Renal cortex interstitium (tissue), 11 donors: ENCODE measurements at regions not wholly inside any gene's neighbourhood (a gene's known extent, or its start where the extent isn't known, plus 50 kb on each side); places are given as distances from the start of the nearest gene placed in this dataset.
"Not testable (repeated sequence)": the region's sequence is repeated elsewhere in the genome, so short reads cannot be mapped to it uniquely, and the experiment has no call there.

Experiments used
- DNase-seq, 11 donors: peaks; one replicate each; pipeline ENCODE4 v3.0.0-alpha.2; 2013; ENCODE audit warnings: low read depth in 9 of 11, low spot score in 4 of 11; ENCODE audit errors: extremely low read depth in 1 of 11

- DNase-seq = not testable (repeated sequence)
These were observed 194.1 kb downstream of the BANP start for GRCh38 chr16:88145376-88145775.

- not testable (repeated sequence) for DNase-seq
These were observed 194.7 kb downstream of the BANP start for GRCh38 chr16:88145824-88146405.

GRCh38 chr16:88148078-88148477 is 196.8 kb downstream of the BANP start:
- not testable (repeated sequence) for DNase-seq

- not testable (repeated sequence) for DNase-seq
These were observed 197.4 kb downstream of the BANP start for GRCh38 chr16:88148682-88149081.

GRCh38 chr16:88149158-88149603 is 197.9 kb downstream of the BANP start:
- DNase-seq = not testable (repeated sequence)

- DNase-seq = not testable (repeated sequence)
These were observed 198.4 kb downstream of the BANP start for GRCh38 chr16:88149663-88150062.

DNA sequence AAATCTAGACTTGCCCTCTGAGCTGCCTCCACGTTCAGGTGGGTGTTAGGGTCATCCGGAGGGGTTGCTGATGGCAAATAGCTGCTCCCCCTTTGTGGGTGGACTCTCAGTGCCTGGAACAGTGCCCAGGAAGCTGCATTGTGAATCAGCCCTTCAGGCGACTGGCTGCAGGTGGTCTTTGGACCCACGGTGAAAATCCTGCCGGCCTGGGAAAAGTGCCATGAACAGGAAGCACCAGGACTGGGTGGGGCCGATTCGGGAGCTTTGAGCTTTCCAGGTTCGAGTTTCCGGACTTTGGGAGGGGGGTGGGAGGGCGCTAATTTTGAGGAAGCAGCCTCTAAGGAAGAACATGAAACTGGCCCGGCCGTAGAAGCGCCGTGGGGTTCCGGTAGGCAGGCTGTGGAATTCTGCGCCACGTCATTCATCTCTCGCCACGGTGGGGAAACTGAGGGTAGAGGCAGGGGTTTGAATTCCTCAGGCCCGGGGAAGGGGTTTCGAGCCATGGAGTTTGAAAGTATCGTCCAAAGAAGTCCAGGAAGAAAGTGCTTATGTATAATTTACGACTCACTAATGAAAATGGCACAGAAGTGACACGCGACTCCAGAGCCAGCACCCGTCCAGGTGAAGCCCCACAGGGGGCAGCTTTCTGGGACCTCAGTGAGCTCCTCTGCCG is 199.4 kb downstream of the BANP start:
- DNase-seq = not testable (repeated sequence)

DNA sequence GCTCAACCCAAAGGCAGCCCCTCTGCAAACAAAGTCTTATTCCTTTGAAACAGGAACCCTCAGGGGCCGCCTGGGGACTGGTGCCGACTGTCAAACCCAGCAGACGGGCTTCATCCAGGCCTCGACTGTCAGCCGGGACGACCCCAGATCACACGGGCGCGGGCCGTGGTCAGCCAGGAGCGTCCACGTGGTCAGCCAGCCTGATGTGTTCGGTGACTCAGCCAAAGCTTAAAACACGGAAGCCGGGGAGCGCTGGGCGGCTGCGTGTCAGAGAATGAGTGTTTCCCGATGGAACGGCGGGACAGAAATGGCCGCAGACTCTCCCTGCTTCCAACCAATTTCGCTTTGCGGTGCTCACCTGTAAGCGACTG is 199.9 kb downstream of the BANP start:
- DNase-seq = peak in 5 of 11 donors; percentile 19 to 45 (median 28)

- DNase-seq = peak in 1 of 11 donors; percentile 28
These were observed 200.9 kb downstream of the BANP start for GRCh38 chr16:88151859-88152843.

GRCh38 chr16:88152879-88153278 is 201.6 kb downstream of the BANP start:
- peak in 1 of 11 donors; percentile 13 for DNase-seq

DNA sequence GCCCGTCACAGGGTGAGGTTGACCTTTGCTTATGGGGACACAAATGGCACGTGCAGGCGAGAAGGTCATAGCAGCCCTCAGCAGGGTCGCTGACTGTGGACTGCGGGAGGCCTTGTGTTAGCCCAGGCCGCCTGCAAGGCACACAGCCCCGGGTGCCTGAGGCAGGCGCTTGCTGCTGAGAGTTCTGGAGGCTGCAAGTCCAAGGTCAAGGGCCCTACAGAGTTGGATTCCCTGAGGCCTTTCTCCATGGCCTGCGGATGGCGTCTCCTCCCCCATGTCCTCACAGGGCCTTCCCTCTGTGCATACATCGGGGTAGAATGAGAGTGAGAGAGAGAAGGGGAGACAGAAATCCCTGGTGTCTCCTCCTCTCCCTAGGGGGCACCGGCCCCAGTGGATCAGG is 202.3 kb downstream of the BANP start:
- not testable (repeated sequence) for DNase-seq

GRCh38 chr16:88154886-88155285 is 203.7 kb downstream of the BANP start:
- not testable (repeated sequence) for DNase-seq

GRCh38 chr16:88155681-88156080 is 204.4 kb downstream of the BANP start:
- not testable (repeated sequence) for DNase-seq

DNA sequence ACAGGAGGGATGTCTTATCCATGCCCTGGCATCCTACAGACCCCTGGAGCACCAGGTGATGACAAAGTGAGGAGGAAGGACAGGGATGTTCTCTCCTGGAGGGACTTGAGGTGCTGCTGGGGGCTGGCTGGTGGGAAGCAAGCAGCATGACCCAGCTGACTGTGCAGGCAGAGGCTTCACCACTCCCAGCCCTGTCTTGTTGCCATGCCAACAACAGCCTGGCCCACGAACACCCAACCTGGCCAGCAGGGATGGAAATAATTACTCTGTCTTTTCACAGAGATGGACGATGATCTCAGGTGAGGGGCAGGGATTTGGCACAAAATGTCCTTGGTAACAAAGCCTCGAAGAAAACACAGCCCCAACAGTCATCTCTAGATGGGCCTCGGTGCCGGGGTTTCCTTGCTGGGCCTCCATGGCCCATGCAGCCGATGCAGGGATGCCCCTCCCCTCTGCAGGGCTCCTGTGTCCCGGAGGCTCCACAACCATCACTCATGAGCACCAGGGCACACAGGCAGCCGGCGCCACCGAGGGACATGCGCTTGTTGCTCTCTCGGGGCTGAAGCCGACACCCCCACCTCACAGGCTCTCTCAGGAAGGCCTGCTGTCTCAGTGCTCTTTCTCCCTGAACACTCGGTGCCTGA is 205.5 kb downstream of the BANP start:
- not testable (repeated sequence) for DNase-seq

DNA sequence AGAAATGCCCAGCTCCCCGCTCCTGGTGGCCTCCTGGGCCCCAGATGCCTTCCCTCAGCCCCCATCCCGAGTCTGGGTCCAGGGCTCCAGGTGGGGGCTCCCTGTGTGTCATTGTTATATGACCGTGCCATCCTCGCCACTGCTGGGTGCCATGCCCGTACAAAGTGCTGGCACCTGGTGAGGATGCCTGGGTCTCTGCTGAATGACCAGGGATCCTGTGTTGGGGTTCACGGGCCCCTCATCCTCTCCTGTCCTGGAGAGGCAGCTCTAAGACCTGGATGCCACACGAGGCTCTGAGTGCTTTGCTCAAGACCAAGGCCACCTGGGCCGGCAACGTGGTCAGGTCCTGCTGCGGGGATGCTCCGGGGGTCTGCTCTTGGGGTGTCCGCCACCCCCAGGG is 206.5 kb downstream of the BANP start:
- not testable (repeated sequence) for DNase-seq

DNA sequence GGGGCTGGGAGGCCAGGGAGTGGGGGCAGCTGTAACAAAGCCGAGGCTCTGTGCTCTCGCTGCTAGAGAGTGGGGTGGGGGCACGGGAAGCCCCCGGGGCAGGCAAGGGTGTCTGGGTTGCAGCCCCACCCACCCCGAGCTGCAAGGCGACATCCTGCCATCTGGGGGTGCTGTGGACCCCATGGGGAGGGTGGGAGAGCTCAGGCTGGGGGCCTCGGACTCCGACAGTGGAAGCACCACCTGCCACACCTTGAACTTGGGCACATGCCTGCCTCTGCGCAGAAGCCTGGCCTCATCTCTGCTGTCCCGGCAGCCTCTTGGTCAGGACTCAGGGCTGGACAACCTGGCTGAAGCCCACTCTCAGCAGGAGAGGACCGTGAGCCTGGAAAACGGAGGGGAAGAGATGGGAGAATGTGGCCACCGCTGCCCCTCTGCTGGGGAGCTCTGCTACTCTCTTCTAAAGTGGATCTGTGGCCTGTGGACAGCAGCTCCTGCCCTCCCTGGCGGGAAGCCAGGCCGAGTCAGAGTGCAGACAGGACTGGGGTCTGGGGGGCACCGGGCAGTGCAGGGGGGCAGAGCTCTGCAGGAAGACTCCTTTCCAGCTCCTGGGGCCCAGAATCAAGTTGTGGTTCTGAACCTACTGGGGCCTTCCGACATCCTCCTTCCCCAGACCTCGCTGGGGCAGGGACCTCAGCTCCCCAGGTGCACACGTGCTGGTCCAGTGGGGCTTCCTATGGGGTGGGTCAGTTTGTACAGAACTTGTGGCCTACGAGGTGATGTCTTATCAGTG is 207.2 kb downstream of the BANP start:
- DNase-seq = not testable (repeated sequence)

- DNase-seq = not testable (repeated sequence)
These were observed 208.0 kb downstream of the BANP start for GRCh38 chr16:88159046-88159896.
